ENCODE measurements at regions not wholly inside any gene's neighbourhood (a gene's known extent, or its start where the extent isn't known, plus 50 kb on each side); places are given as distances from the start of the nearest gene placed in this dataset.

GRCh38 chr5:59976342-59976741 lies 82.8 kb upstream of the PDE4D start:
- Mint-ChIP-seq H3K4me3 (no peak overlapping the region), H3K27me3 (no peaks in the 10 kb centered on the region), H3K27ac (no peak overlapping the region), H3K9me3 (ENCODE audit: insufficient read depth) (no peaks in the 10 kb centered on the region), H3K4me1 (no peaks in the 10 kb centered on the region)
- intact Hi-C loops (cut with micrococcal nuclease) = no loop called here
- Histone ChIP-seq H3K79me2 (ENCODE audit: control insufficient read depth, insufficient read depth, low read length) (no peaks in the 10 kb centered on the region), H2AFZ (ENCODE audit: insufficient read depth, low read depth, low read length, poor library complexity, severe bottlenecking) (no peak overlapping the region), H3K36me3 (replicated peaks in 1 of 2; ENCODE audit: control extremely low read depth in 1 of 2, control insufficient read depth in 1 of 2, extremely low read depth in 1 of 2, insufficient read depth in 2 of 2, low read length in 1 of 2) (no peaks in the 10 kb centered on the region), H3K4me3 (ENCODE audit: control extremely low read depth in 1 of 5, extremely low read depth in 1 of 5, insufficient read depth in 1 of 5, low read depth in 2 of 5, low read length in 4 of 5) (no peak overlapping the region), H3K27me3 (replicated peaks in 1 of 4; ENCODE audit: control extremely low read depth in 1 of 4, control insufficient read depth in 3 of 4, insufficient read depth in 4 of 4, low read length in 3 of 4) (no peaks in the 10 kb centered on the region), H3K27ac (ENCODE audit: low read length in 2 of 2) (no peak overlapping the region), H3K4me2 (replicated peaks; ENCODE audit: low read depth, low read length, poor library complexity, severe bottlenecking) (no peak overlapping the region), H3K9me3 (ENCODE audit: control extremely low read depth in 1 of 3, control insufficient read depth in 2 of 3, insufficient read depth in 1 of 3, low read length in 2 of 3) (no peaks in the 10 kb centered on the region), H4K20me1 (ENCODE audit: control insufficient read depth, insufficient read depth, low read length, poor library complexity, severe bottlenecking) (no peaks in the 10 kb centered on the region), H3K9ac (ENCODE audit: low read length) (no peak overlapping the region), H3K4me1 (ENCODE audit: control insufficient read depth in 2 of 2, insufficient read depth in 2 of 2, low read length in 2 of 2) (no peaks in the 10 kb centered on the region)
- 86% methylated on average over 1 of the region's 1 CpG for WGBS (ENCODE audit: insufficient coverage)
- no peak for DNase-seq
- ATAC-seq (ENCODE audit: low read depth) = no peak
- POLR2A ChIA-PET = no interaction called here
- TF ChIP-seq EZH2 (IDR thresholded peaks at IDR 0.05; ENCODE audit: borderline replicate concordance, insufficient read depth, low read depth, low read length, poor library complexity, severe bottlenecking) (no peak), CTCF (IDR thresholded peaks at IDR 0.05) (no peak)
- CTCF ChIA-PET = no interaction called here

GRCh38 chr5:59972043-59972442 lies 78.5 kb upstream of the PDE4D start:
- CTCF ChIA-PET = no interaction called here
- no peak for ATAC-seq (ENCODE audit: low read depth)
- no peaks in the 10 kb centered on the region for H3K9me3 ChIP-seq (ENCODE audit: control extremely low read depth in 1 of 3, control insufficient read depth in 2 of 3, insufficient read depth in 1 of 3, low read length in 2 of 3)

More at GRCh38 chr5:59972043-59972442, 78.5 kb upstream of the PDE4D start:
- Histone ChIP-seq H2AFZ (ENCODE audit: insufficient read depth, low read depth, low read length, poor library complexity, severe bottlenecking) (no peak overlapping the region), H3K79me2 (ENCODE audit: control insufficient read depth, insufficient read depth, low read length) (no peaks in the 10 kb centered on the region), H3K4me3 (ENCODE audit: control extremely low read depth in 1 of 5, extremely low read depth in 1 of 5, insufficient read depth in 1 of 5, low read depth in 2 of 5, low read length in 4 of 5) (no peak overlapping the region), H3K9ac (ENCODE audit: low read length) (no peak overlapping the region), H3K36me3 (replicated peaks in 1 of 2; ENCODE audit: control extremely low read depth in 1 of 2, control insufficient read depth in 1 of 2, extremely low read depth in 1 of 2, insufficient read depth in 2 of 2, low read length in 1 of 2) (no peaks in the 10 kb centered on the region), H3K4me1 (ENCODE audit: control insufficient read depth in 2 of 2, insufficient read depth in 2 of 2, low read length in 2 of 2) (no peaks in the 10 kb centered on the region), H3K4me2 (replicated peaks; ENCODE audit: low read depth, low read length, poor library complexity, severe bottlenecking) (no peak overlapping the region), H3K27me3 (replicated peaks in 1 of 4; ENCODE audit: control extremely low read depth in 1 of 4, control insufficient read depth in 3 of 4, insufficient read depth in 4 of 4, low read length in 3 of 4) (no peaks in the 10 kb centered on the region), H4K20me1 (ENCODE audit: control insufficient read depth, insufficient read depth, low read length, poor library complexity, severe bottlenecking) (no peaks in the 10 kb centered on the region), H3K27ac (ENCODE audit: low read length in 2 of 2) (no peak overlapping the region)
- no peak overlapping the region for H3K4me3 Mint-ChIP-seq
- H3K27me3 Mint-ChIP-seq = no peaks in the 10 kb centered on the region
- TF ChIP-seq EZH2 (IDR thresholded peaks at IDR 0.05; ENCODE audit: borderline replicate concordance, insufficient read depth, low read depth, low read length, poor library complexity, severe bottlenecking) (no peak), CTCF (IDR thresholded peaks at IDR 0.05) (no peak)
- intact Hi-C loops (cut with micrococcal nuclease) = no loop called here
- no peak for DNase-seq
- POLR2A ChIA-PET = no interaction called here
- no peaks in the 10 kb centered on the region for H3K9me3 Mint-ChIP-seq (ENCODE audit: insufficient read depth)
- WGBS (ENCODE audit: insufficient coverage) = 83% methylated on average over 1 of the region's 1 CpG
- H3K4me1 Mint-ChIP-seq = no peaks in the 10 kb centered on the region
- H3K27ac Mint-ChIP-seq = no peak overlapping the region
